DMS153 treated with DMSO at 0.1 percent for 48 hours (cell line): ENCODE measurements at regions not wholly inside any gene's neighbourhood (a gene's known extent, or its start where the extent isn't known, plus 50 kb on each side); places are given as distances from the start of the nearest gene placed in this dataset.
"Not testable (repeated sequence)": the region's sequence is repeated elsewhere in the genome, so short reads cannot be mapped to it uniquely, and the experiment has no call there.

Source experiments
- DNase-seq: peaks from one replicate; lab custom pipeline; 2025; ENCODE audit not compliant: unreplicated experiment; lab: John Stamatoyannopoulos, UW

DNA sequence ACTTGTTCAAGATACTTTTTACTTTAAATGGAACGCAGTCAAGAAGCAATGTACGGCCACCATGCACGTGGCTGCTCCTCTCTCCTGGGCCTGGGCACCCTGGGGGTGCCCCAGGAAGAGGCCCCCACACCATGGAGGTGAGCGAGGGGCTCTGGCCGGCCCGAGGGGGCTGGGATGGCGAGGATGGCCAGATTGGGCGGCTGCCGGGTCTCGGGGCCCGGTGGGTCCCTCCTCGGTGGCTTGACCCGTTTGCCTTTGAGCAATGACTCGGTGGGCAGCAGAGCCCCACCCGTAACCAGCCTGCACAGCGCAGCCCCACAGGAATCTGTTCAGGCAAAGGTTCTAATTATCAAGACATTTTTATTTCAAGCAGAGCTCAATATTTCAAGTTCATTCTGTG is 167.4 kb downstream of the BRD1 start:
- DNase-seq: no peak

DNA sequence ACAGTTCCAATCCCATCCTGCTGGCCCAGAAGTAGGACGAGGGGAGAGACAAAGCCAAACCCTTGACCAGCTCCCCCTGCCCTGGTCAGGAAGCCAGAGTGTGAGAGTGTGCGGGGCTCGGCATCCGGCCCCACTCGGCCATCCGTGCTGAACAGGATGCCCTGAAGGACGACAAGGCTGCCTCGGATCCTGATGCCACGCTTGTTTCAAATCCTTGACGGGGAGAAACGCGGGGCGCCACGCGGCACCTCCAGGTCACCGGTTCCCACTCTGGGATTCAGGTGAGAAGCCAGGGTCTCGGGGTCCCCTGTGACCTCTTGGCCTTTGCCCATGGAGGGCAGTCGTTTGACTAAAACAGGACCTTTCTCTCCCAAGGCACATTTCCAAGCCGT is 167.8 kb downstream of the BRD1 start:
- no peak for DNase-seq

GRCh38 chr22:49659281-49659923 is 168.3 kb downstream of the BRD1 start:
- DNase-seq: no peak

GRCh38 chr22:49658902-49659280 is 168.8 kb downstream of the BRD1 start:
- no peak for DNase-seq

GRCh38 chr22:49657974-49658590 is 169.6 kb downstream of the BRD1 start:
- no peak for DNase-seq

DNA sequence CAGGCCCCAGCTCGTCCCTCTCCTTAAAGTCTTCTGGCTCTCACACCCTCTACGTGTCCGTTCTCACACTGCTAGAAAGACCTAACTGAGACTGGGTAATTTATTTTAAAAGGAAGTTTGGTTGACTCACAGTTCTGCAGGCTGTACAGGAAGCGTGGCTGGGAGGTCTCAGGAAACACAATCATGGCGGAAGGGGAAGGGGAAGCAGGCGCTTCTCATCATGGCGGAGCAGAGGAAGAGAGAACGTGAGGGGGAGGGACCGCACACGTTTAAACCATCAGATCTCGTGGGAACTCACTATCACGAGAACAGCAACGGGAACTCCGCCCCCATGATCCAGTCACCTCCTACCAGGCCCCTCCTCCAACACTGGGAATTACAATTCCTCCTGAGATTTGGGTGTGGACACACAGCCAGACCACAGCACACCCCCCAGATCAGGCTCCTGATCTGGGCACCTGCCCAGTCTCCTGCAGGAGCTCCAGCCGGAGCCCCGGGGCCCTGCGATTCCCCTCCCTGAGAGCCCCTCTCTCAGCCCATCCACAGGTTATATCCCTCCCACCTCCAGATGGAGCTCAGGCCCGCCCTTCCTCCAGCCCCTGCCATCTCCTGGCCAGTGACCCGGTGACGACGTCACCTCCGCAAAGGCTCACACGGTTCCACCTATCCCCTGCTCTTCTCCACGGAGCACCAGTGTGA is 170.2 kb downstream of the BRD1 start:
- DNase-seq: no peak

GRCh38 chr22:49656883-49657274 is 170.8 kb downstream of the BRD1 start:
- DNase-seq: not testable (repeated sequence)

DNA sequence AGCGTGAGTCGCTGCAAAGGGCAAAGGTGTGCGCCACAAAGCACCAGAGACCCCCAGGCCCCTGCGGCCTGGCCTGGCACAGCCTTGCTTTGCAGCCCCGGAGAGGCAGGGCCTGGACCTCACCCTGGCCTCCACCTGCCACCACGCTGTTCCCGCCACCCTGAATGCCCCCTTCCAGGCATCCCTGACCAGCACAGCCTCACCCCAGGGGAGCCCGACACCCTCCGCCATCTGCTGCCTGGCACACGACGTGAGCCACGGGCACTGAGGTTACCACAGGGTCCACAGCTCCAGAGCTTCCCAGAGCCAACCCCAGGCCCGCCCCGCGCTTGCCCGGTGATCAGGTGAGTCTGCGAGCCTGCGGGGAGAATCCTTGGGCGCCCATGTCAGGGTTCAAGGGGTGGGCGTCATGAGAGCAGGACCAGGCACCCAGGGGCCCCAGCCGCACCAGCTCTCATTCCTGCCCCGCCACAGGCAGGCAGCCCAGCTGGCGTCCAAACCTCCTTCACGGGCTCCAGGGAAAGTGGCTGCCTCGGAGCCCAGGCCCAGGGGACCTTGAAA is 171.3 kb downstream of the BRD1 start:
- no peak for DNase-seq

GRCh38 chr22:49655168-49655812 is 172.4 kb downstream of the BRD1 start:
- no peak for DNase-seq

DNA sequence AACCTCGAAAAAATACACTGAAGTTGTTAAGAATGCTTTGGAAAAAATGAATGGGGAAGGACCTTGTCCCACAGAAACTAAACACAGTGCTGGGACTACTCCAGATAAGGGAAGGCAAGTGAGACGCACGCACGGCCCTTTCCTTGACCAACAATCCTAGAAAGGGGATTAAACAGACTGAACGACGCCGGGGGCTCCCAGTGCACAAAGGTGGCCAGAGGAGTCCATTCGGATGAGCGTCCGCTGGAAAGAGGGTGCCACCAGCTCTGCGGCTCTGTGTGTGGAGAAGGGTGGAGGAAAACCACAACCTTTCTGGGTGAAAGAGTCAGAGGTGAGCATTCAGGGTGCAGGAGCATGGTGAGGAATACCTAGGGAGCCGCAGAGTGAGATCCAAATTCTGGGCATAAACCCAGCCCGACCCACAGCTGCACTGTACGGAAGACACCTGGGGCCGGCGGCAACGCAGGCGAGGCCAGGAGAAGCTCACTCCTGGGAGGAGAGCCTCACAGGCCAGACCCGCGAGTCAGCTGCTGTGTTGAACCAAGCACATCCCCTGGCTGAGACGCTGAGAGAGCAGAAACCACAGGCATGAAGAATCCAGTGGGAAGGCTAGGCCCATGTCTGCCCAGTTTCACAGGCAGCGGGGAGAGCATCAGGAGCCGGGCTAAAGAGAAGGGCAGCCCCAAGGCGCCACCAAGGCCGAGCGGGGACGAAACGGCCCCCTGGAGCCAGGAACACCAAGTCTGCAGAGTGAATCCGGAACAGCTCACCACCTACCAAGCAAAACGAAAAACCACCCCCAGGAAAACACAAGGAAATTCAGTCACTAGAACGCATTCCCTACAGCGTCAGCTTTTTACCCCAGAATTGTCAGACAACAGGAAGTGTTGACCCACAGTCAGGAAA is 177.1 kb downstream of the BRD1 start:
- DNase-seq: no peak

DNA sequence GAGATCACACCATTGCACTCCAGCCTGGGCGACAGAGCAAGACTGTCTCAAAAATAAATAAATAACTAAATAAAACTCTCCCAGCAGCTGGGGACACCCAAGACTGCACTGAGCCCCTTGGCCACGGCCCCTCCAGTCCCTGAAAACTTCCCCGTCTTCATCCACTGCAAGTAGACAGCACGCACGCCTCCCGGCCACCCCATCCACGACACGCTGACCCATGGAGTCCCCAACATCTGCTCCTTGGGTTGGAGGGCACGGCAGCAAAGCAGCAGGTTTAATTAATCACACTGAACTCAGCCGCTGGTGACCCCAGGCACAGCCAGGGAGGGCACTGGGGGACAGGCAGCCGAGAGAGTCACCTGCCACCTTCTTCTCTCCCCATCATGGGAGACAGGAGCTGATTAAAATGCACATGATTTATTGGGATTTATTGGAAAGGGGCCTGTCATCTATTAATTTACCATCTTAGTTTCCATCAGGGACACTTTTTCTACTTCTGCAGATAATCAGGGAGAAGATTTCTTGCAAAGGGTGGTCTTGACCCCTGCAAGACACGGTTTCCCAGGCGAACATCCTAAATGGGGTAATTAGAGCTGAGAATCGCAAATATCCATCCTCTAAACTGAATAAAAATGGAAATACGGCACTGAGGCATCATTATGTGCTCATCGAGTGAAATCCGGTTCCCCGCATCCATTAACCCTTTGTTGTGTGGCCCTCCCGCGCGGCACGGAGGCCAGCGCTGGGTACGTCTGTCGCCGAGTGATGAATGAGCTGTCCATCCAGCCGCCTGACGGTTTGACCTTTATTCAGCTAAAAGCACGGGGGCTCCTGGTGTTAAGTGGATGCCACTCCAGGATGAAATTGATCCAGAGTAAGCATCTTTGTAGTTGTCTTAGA is 178.3 kb downstream of the BRD1 start:
- no peak for DNase-seq

- DNase-seq: no peak
These were observed 179.6 kb downstream of the BRD1 start for GRCh38 chr22:49648053-49648452.

GRCh38 chr22:49647627-49648026 is 180.0 kb downstream of the BRD1 start:
- DNase-seq: no peak

DNA sequence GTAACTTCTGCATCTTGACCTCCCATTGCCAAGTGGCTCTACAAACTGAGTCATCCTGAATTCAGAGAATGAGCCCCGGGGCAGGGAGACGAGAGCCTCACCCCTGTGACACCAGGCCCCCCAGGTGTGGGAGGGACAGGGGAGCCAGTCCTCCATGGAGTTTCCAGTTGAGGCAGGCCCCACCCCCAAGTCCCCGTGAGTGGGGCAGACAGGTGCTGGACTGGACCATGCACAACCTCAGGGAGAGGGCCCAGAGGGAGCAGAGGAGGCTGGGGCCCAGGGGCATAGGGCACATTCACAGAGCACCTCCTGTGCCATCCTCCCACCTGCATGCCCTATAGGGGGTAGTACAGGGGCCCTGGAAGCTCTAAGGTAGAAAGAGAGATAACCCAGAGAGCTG is 180.8 kb downstream of the BRD1 start:
- DNase-seq: no peak

GRCh38 chr22:49645791-49646550 is 181.7 kb downstream of the BRD1 start:
- no peak for DNase-seq

DNA sequence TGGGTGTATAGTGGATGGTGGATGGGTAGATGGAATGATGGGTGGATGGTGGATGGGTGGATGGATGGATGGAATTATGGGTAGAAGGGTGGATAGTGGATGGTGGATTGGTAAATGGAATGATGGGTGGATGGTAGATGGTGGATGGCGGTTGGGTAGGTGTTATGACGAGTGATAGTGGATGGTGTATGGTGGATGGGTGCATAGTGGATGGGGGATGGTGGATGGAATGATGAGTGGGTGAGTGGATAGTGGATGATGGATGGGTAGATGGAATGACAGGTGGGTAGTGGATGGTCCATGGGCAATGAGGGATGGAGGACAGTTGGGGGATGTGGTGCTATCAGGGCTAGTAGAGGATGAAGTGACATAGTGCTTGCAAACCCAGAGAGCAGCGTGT is 182.4 kb downstream of the BRD1 start:
- DNase-seq: no peak

DNA sequence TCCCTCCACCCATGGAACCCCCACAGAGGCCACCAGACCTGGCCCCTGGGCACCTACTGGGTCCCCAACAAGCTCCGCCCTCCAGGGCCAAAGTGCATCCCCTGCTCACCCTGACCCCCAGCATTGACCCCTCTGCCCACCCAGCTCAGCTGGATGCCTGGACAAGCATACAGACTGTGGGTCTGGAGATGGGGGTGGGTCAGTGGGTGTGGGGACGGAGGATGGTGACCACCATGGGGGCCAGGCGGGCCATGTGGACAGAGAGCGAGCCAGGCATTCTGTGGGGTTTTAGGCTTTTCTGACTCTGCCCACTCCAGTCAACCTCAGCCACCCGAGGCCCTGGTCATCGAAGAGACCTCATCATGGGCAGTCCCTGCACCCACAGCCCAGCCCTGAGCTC is 183.7 kb downstream of the BRD1 start:
- no peak for DNase-seq

- no peak for DNase-seq
These were observed 184.2 kb downstream of the BRD1 start for GRCh38 chr22:49643466-49643865.

DNA sequence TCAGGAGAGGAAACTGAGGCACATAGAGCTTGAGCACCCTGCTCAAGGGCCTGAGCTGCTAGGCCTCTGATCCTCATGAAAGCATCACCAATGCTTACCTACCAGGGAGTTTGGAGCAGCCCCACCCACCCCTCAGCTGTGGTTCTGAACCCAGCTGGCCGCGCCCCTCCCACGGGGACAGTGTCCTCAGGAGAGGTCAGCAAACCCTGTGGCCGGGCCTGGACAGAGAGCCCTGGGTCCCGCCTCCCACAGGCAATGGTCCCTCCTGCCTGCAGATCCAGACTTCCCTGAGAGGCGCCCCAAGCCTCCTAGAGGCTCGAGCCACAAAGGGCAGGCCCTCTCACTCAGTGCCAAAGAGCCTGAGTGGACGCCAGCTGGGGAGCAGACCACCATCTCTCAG is 184.9 kb downstream of the BRD1 start:
- no peak for DNase-seq
